Stimulated activated CD4-positive, alpha-beta T cell treated with anti-CD3 and anti-CD28 coated beads, Interleukin-2, amount 100 ng/mL, for 4 hours (primary cell): ENCODE measurements at regions not wholly inside any gene's neighbourhood (a gene's known extent, or its start where the extent isn't known, plus 50 kb on each side); places are given as distances from the start of the nearest gene placed in this dataset.
"Not testable (repeated sequence)": the region's sequence is repeated elsewhere in the genome, so short reads cannot be mapped to it uniquely, and the experiment has no call there.

Source experiments
- DNase-seq: peaks from one replicate; pipeline ENCODE4 v3.0.0-alpha.2; 2020; ENCODE audit warnings: low read depth

DNA sequence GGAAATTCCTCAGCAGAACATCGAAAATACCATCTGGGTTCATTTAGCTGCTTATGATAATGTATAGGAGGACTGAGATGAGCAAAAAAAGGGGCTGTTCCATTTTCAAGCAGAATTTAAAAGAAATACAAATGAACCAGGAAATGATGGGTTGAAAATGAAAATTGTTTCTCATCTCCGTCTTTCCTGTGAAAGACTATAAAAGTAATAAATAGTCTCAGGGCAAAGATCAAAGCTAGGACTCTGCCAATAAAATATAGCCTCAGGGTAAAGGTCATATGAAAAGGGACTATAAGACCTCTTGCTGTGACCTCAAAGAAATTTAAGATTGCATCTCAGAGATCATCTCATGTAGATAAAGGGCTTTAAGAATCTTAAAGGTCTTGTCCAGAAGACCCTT, 478.0 kb downstream of the BTG1 start:
- no peak for DNase-seq

DNA sequence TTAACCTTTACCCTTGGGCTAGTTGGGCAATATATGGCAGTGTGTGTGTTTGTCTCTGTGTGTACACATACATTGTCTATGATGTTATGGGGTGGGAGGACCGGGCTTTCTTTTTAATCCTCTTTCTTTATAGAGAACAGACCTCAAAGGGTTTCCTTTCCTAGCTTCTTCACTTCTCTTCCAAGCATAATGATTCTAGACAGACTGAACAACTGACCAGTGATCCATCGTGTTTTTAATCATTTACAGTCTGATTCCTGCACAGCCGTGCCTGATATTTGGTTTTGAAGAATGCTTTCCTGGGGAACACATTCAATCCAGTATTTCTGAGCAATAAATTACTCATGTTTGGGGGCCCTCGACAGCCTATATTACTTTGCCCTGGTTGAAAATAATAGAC, 481.1 kb upstream of the DCN start:
- DNase-seq = no peak

DNA sequence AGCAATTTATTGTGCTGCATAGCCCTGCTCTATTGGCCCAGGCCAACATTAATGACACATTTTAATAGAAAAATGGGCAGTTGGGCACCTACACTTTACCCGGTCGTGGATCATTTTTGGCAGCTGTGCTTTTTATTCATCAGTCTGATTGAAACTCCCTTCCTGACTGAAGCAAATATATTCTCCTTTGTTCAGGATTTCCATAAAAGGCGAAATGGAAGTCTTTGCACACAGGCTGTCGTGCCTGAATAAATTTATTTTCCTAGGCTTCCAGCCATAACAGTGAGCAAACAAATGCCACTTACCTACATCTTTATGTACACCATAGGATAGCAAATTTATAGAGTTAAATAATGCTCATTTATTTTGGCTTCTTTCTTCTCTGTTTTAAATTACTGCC, 480.7 kb upstream of the DCN start:
- no peak for DNase-seq

DNA sequence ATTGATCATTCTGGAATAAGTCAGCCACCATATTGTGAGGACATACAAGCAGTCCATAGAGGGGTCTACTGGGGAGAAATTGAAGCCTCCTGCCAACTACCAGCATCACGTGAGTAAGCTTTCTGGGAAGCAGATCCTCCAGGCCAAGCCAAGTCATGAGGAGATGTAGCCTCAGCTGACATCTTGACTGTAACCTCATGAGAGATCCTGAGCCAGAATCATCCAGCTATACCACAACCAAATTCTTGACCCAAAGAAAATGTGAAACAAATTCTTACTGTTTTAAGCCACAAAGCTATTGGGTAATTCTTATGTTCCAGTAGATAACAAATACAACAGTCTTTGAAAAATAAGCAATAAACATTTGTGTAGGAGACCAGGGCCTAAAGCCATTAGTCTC, 479.4 kb upstream of the DCN start:
- no peak for DNase-seq

DNA sequence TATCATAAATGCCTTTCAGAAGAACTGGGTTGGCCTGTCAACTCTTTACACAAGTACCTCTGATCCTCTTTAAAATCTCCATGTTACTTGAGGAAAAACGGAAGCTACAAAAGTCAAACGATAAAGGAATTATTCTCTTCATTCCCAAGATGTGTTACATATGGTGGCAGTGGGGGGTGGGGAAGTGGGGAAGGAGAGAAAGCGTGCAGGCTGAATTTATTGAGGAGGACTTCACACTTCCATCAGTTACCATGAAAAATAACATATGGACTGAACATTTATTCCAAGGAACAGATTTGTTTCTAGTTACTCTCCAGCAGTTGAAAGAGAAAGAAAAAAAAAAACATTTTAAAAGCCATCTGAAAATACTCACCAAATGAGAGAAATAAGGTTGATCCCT, 474.4 kb upstream of the DCN start:
- DNase-seq = no peak

DNA sequence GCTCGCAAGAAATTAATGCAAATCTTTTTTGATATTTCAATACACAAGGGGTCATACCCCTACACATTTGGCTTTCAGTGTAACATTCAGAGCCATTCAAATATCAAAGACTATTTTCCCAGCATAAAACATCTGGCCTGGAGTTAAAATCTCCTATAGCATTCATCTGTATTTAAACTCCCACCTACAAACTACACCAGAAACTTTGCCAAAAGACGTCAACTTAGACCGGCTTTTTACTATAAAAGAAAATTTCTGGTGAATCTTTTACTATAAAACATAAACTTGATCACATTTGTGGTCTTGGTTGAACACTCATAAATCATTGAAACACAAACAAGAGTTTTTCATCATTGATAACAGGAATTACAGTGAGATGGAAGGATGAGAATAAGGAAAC, 473.3 kb upstream of the DCN start:
- DNase-seq = no peak

DNA sequence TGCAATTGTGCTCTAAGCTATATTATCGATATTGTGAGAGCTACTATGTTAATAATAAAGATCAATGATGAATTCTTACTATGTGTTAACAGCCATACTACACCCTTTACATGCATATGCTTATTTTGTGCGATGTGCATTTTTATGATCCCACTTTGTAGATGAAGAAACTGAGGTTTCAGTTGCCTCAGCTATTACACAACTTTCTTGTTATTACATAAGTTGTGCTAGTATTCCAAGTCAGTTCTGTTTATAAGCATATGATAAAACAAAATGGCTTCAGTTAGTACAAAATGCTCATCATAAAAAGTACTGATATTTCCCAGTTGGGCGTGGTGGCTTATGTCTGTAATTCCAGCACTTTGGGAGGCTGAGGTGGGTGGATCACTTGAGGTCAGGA, 471.5 kb upstream of the DCN start:
- no peak for DNase-seq

DNA sequence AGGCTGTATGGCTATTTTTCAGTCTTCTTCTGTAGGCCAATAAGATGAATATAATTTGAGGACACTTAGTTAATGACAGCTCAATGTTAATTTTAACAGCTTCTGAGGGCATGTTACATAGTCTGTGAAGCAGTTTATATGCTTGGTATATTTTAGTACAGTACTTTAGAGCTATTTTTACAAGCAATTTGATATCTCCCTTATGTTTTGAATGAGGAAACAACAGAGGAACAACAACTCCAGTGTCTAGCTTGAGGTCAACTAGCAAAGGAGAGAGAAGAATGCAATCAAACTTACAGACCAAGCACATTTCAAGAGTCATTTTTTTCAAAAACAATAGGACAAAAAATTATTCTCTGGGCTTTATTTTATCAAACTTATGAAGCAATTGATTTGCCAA, 469.1 kb upstream of the DCN start:
- DNase-seq = no peak

DNA sequence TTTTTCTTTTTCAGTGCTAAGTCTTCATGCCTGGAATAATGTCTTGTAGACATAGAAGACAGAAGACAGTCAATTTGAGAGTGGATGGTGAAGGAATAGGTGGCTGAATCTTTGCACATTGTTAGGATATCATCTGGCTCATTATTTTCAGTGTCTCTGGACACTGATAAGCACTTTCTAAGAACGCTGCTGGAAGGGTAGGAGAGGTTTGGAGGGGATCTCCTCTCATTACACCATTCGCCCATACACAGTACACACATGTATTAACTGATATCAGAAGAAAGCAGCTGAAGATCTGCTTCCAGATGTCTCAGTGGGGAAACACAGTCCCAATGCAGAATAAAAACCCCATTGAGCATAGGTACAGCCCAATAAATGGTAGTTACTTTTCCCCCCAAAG, 461.1 kb upstream of the DCN start:
- no peak for DNase-seq

DNA sequence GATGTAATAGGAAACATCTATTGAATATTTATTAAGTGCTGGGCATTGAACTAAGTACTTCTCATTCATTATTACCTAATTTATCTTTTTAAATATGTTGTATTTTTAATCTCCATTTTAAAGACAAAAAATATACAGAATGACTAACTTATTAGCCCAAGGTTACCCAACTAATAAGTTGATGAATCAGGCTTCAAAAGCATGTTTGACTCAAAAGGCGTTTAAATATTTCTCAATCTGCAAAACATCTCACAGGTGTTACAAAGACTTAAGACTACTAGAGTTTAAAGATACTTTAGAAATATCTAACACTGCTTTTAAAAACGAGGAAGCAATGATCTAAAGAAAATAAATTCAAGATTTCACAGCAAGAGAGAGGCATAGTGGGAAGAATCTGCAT, 457.4 kb upstream of the DCN start:
- no peak for DNase-seq

DNA sequence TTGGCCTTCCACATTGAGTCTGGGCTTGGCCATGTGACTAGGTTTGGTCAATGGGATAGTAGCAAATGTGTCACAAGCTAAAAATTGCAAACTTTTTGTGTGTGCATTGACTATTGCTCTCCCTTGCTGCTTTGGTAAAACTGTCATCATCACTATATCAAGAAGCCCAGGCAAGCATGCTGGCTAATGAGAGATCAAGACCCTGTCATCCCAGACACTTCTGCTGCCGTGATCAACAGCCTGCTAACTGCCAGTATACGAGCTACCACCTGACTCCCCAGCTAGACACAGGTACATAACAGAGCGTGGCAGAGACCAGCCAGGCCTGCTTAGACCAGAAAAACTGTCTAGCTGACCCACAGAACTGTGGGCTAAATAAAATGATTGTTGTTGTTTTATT, 456.7 kb upstream of the DCN start:
- no peak for DNase-seq

DNA sequence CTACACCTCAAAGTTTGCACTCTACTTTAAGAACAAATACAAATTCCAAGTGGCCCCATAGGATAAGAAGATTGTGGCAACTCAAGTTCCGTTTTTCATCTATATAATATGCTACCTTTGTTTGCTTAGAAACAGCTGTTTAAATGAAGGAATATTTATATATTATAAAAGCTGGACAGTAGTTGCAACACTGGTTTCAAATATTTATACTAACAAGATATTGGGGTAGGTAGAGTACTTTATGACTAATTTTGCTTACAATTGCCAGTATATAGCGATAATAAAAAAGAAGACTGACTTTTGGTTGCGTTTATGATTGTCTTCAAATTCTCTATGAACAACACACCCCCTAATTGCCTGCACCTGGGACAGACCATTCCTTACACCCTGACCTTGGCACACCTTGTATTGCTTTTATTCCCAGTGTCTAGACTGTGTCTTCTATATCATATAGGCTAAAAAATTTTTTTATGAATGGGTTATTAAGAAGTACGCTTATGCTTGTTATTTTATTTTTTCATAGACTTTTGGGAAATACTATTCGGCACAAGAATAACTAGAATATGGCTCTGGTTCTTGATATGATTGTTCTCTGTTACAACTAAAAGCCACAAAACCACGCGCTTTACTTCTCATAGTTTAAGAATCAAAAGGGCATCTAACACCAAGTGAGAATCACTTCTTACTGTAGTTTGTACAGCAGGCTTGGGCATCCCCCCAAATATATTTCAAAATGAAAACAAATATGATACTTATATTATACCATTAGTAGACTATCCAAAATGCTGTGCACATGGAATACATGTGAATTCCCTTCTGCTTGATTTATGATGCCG, 455.4 kb upstream of the DCN start:
- DNase-seq = no peak

DNA sequence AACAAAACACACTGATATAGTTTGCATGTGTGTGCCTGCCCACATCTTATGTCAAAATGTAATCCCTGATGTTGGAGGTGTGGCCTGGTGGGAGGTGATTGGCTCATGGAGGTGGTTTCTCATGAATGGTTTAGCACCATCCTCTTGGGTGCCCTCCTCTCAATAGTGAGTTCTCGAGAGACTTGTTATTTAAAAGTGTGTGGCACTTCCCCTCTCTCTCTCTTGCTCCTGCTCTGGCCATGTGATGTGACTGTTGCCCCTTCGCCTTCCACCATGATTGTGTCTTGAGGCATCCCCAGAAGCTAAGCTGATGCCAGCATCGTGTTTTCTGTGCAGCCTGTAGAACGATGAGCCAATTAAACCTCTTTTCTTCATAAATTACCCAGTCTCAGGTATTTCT, 454.1 kb upstream of the DCN start:
- no peak for DNase-seq

DNA sequence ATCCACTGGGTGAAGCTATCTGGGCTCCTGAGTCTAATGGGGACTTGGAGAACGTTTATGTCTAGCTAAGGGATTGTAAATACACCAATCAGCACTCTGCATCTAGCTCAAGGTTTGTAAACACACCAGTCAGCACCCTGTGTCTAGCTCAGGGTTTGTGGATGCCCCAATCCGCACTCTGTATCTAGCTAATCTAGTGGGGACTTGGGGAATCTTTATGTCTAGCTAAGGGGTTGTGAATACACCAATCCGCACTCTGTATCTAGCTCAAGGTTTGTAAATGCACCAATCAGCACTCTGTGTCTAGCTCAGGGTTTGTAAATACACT, 451.7 kb upstream of the DCN start:
- DNase-seq = not testable (repeated sequence)

DNA sequence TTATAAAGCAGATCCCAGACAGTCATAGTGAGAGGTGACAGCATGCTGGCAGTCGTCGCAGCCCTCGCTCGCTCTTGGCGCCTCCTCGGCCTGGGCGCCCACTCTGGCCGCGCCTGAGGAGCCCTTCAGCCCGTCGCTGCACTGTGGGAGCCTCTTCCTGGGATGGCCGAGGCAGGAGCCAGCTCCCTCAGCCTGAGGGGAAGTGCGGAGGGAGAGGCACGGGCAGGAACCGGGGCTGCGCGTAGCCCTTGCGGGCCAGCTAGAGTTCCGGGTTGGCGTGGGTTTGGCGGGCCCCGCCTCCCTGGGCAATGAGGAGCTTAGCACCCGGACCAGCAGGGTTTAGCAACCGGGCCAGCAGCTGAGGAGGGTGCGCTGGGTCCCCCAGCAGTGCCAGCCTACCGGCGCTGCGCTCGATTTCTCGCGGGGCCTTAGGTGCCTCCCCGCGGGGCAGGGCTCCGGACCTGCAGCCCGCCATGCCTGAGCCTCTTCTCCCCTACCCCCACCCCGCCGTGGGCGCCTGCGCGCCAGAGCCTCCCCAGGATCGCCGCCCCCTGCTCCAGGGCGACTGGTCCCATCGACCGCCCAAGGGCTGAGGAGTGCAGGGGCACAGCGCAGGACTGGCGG, 451.2 kb upstream of the DCN start:
- DNase-seq = no peak

DNA sequence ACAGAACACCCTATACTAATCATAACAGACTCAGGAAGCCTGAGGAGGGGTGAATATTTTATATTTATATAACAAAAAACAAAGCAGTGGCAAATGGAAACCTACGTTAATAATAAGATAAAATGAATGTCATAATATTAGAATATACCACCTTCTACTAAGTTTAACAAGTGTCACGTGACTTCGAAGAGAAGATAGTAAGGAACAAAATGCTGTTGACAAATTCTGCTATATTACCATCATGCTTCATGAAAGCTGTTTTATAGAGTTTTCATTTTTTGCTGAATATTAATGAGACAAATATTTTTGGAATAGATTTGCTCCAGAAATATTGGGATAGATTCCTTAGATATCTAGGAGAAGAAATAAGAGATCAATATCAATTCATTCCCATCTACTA, 450.6 kb upstream of the DCN start:
- DNase-seq = no peak

DNA sequence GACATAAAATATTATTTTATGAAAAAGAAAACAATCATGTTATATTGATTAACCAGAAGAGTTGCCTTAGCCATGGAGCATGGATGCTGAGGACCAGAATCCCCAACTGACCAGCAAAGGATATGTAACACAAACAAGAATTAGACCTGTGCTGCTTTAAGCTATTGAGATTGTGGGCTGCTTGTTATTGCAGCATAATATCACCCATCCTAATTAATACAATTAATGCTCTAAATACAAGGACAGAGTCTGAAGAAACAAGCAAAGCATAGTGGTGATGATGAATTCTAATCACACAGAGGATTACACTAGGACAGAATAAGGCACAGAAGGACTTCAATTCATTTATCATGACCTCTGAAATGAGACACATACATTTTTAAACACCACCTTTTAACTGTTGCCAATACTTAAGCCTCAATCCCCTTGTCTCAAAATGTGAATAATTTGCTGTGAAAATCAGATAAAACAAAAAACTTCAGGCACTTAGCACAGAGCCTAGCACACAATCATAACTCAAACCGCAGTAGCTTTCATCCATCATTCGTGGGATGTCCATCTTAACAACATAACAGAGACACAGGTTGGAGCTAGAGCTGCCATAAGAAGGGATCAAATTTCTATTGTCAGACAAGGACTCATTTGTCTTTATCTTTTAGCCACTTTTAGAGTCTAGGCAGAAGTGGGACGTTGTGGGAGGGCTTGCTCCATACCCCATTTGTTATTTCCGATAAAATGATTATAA, 449.6 kb upstream of the DCN start:
- no peak for DNase-seq

DNA sequence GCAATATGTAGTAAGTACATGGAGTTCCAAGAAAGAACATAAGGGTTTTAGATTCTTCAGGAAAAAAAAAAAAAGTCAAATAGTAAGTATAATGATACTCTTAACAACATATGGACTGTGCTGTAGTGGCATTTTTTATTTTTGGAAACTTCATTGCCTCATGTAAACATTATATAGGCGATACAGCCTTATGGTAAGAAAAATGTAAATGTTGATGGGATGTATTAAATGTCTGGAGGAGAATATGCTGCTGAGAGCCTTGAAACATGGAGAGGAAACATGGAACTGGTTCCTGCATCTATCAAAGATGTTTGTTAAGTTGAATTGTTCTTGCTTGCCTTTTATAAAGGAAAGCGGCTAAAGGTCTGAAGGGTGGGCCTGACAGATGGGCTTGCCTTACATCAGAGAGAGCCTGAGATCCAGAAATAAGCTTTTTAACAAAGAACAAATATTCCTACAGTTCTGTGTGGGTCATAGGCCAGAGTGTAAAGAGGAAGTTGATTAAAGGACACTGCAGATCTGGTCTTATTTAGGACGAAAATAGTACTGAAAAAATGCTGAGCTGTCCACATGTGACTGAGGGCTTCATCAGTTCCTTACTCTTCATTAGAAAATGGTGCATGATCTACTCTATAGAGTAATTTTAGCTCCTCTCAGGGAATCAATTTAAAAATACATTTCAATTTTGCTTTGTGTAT, 448.1 kb upstream of the DCN start:
- no peak for DNase-seq

DNA sequence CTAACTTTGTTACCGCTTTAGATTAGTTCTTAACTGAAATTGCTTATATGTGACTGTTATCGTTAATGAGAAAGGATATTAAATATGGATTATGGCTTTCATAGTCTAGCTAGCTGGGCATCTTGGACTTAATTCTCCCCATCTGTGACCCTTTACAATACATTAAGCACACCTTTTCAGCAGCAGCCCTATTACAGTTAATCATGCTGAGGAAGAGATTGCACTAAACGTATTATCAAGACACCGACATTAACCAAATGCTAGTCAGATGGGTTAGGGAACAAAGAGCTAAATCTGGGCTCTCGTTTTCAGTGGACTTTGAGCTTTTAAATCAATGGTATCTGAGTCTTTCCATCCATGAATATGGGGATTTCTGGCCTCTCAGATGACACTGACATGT, 447.5 kb upstream of the DCN start:
- DNase-seq = no peak

DNA sequence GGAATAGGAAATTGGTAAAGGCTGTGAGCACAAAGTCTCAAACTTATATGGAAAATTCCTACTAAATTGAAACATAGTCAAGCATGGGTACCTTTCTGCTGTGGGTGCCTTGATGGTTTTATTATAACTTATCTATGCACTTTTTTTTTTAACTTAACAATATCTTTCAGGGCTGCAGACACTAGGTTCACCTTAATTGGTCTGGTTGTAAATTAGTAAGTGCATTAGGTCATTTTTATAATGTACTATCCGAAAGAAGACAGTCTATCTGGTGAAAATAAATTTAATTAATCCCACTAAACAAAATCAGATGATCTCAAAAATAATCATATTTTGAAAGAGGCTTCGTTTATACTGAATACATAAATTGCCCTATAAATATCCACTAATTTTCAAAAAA, 446.8 kb upstream of the DCN start:
- no peak for DNase-seq

DNA sequence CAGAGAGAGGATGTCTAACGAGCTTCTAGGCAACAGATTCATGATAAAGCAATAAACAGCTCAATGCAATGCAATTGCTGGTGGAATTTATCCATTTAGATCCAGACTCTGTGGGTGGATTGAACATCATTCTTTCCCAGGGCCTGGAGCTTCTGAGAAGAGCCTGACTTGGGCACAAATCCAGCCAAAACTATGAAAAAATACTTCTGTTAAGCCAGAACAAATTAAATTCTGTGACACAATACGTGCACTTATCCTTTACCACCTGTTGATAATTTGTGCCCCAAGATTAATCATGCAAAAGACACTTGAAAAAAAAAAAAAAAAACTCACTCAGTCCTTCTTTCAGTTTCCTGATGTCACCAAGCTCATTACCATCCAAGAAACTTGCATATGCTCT, 446.0 kb upstream of the DCN start:
- no peak for DNase-seq

DNA sequence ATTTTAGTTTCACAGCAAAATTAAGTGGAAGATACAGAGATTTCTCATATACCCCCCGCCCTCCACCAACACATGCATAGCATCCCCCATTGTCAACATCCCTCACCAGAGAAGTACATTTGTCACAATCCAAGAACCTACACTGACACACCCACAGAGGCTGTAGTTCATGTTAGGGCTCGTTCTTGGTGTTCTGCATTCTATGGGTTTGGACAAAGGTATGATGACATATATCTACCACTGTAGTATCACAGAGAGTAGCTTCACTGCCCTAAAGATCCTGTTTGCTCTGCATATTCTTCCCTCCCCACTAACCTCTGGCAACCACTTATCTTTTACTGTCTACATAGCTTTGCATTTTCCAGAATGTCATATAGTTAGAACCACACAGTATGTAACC, 444.6 kb upstream of the DCN start:
- DNase-seq = no peak

DNA sequence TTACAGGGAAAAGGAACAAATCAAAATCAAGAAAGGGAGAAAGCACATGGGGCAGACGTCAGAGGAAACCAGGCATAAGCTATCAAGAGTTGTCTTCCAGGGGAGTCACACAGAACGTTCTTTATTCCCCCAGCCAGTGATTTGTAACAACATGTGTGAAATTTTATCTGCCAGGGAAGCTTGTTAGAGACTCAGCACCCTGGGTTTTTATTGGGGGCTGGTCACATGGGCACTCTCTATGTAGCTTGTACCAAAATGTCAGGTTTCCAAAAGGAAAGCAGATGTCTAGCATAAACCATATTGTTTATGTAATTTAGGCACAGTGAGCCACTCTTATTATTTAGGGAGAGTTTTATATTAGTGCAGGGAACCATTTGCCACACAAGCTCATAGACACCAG, 440.4 kb upstream of the DCN start:
- DNase-seq = no peak
